Esophagus squamous epithelium (tissue), 5 donors: ENCODE measurements at regions not wholly inside any gene's neighbourhood (a gene's known extent, or its start where the extent isn't known, plus 50 kb on each side); places are given as distances from the start of the nearest gene placed in this dataset.

Source experiments
- DNase-seq: peaks from one replicate; lab custom pipeline; 2025; lab: John Stamatoyannopoulos, UW
- H3K27ac ChIP-seq, 4 donors: fragments of 200-600 bp; sonication (generic); one replicate each; pipeline ENCODE4 v1.5.1; 2016 to 2019; ENCODE audit warnings: mild to moderate bottlenecking in 1 of 4
- H3K27me3 ChIP-seq, 4 donors: fragments of 200-600 bp; sonication (generic); 1 replicate in 3 of 4; 2 replicates in 1 of 4; pipeline versions ENCODE4 v1.5.1 to v1.6.0; 2017 to 2021; ENCODE audit warnings: antibody characterized with exemption in 1 of 4
- H3K36me3 ChIP-seq, 3 donors: fragments of 200-600 bp; sonication (generic); one replicate each; pipeline ENCODE4 v1.5.1; 2016 to 2019
- H3K4me1 ChIP-seq, 3 donors: fragments of 200-600 bp; sonication (generic); one replicate each; pipeline ENCODE4 v1.5.1; 2017 to 2019
- H3K4me3 ChIP-seq, 4 donors: fragments of 200-600 bp; sonication (generic); 1 replicate in 3 of 4; 2 replicates in 1 of 4; pipeline ENCODE4 v1.5.1; 2016 to 2019; ENCODE audit warnings: mild to moderate bottlenecking in 2 of 4, moderate library complexity in 1 of 4
- H3K9me3 ChIP-seq, 3 donors: fragments of 200-600 bp; sonication (generic); one replicate each; pipeline ENCODE4 v1.5.1; 2016 to 2019
- POLR2A ChIP-seq, 4 donors: fragments of 450-650 bp; IDR thresholded peaks; one replicate each; pipeline ENCODE4 v1.6.1; 2017; ENCODE audit warnings: antibody characterized with exemption in 4 of 4, mild to moderate bottlenecking in 4 of 4, moderate library complexity in 3 of 4
- WGBS, 2 donors: methylation state at CpG; one replicate each; pipeline ENCODE4 v1.1.5; 2018; 5-methylcytosine and 5-hydroxymethylcytosine counted together
- intact Hi-C: fragments of 100-400 bp; cut with DNase I; formaldehyde crosslinking; loops from one replicate; pipeline ENCODE4 v1.15.0; 2022
- TF ChIP-seq, protein P1 (sequence below), 6 experiments: fragments of 450-650 bp in 4 of 6; fragments of 200-600 bp in 2 of 6; sonication (generic) in 2 of 6; IDR thresholded peaks; one replicate each; pipeline ENCODE4 v1.5.1; 2016 to 2019; ENCODE audit warnings: antibody characterized with exemption in 6 of 6, mild to moderate bottlenecking in 4 of 6, moderate library complexity in 4 of 6
- donor health status: DM: yes; HTN: yes; CAD: no.

DNA sequence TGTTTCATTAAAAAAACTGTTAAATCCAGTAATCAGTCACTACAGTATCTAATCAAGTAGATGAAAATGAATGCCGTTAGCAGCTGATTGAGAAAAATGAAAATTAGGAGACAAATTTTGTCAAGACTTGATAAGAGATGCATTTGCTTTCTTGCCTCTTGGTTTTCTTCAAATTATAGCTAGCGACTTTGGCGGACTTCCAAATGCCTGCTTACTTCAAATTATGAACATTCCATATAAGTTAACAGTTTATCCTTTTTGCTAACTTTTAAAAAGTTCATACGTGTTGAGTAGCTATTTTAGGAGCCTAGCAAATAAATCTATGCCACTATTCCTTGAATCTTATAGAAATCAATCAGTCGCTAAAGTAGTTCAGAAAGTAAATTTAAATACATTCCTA lies 58.8 kb downstream of the PPP4R3C start:
- WGBS, 2 donors, result 74 to 86% methylated on average over 5 of the region's 5 CpGs
- Histone ChIP-seq H3K27me3 (no peaks in the 10 kb centered on the region), H3K9me3 (no peaks in the 10 kb centered on the region), H3K36me3 (no peaks in the 10 kb centered on the region), H3K27ac (no peak overlapping the region), H3K4me3 (no peak overlapping the region), H3K4me1 (no peaks in the 10 kb centered on the region)
- no peak for DNase-seq
- TF ChIP-seq, protein P1, sequence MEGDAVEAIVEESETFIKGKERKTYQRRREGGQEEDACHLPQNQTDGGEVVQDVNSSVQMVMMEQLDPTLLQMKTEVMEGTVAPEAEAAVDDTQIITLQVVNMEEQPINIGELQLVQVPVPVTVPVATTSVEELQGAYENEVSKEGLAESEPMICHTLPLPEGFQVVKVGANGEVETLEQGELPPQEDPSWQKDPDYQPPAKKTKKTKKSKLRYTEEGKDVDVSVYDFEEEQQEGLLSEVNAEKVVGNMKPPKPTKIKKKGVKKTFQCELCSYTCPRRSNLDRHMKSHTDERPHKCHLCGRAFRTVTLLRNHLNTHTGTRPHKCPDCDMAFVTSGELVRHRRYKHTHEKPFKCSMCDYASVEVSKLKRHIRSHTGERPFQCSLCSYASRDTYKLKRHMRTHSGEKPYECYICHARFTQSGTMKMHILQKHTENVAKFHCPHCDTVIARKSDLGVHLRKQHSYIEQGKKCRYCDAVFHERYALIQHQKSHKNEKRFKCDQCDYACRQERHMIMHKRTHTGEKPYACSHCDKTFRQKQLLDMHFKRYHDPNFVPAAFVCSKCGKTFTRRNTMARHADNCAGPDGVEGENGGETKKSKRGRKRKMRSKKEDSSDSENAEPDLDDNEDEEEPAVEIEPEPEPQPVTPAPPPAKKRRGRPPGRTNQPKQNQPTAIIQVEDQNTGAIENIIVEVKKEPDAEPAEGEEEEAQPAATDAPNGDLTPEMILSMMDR (IDR thresholded peaks at IDR 0.05), result no peak
- TF ChIP-seq POLR2A (IDR thresholded peaks at IDR 0.05), result no peak
- intact Hi-C loops, result no loop called here

DNA sequence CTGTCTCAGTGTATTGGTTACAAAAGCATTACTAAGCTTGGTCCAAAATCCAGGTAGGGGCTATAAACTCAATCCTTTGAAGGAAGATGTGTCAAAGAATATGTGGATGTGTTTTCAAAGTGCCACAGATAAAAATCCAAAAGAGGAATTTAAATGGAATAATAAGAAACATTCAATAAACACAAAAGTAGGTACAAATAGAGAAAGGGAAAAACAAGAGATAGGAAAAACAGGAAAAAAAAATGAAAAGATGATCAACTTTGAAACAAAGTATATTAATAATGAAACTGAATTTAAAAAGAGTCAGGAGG lies 64.0 kb downstream of the PPP4R3C start:
- Histone ChIP-seq H3K9me3 (no peaks in the 10 kb centered on the region), H3K4me3 (no peak overlapping the region), H3K27ac (no peak overlapping the region), H3K4me1 (no peaks in the 10 kb centered on the region), H3K27me3 (no peaks in the 10 kb centered on the region), H3K36me3 (no peaks in the 10 kb centered on the region)
- DNase-seq, result no peak
- intact Hi-C loops, result no loop called here
- TF ChIP-seq, protein P1 (IDR thresholded peaks at IDR 0.05), result no peak

DNA sequence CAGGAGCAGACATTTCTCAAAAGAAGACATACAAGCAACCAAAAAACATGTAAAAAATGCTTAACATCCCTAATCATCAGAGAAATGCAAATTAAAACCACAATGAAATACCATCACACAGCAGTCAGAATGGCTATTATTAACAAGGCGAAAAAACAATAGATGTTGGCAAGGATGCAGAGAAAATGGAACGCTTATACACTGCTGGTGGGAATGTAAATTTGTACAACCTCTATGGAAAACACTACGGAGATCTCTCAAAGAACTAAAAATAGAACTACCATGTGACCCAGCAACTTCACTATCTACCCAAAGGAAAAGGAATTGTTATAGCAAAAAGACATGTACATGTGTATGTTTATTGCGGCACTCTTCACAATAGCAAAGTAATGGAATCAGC lies 71.5 kb downstream of the PPP4R3C start:
- H3K4me1 ChIP-seq, result no peaks in the 10 kb centered on the region
- H3K9me3 ChIP-seq, result no peaks in the 10 kb centered on the region
- H3K4me3 ChIP-seq, result no peak overlapping the region
- H3K27ac ChIP-seq, result no peak overlapping the region
- TF ChIP-seq POLR2A (IDR thresholded peaks at IDR 0.05), result no peak
- TF ChIP-seq, protein P1 (IDR thresholded peaks at IDR 0.05), result no peak
- no peaks in the 10 kb centered on the region for H3K27me3 ChIP-seq
- DNase-seq, result no peak
- 75 to 76% methylated on average over 4 of the region's 4 CpGs for WGBS, 2 donors
- no peaks in the 10 kb centered on the region for H3K36me3 ChIP-seq
- intact Hi-C loops, result no loop called here

DNA sequence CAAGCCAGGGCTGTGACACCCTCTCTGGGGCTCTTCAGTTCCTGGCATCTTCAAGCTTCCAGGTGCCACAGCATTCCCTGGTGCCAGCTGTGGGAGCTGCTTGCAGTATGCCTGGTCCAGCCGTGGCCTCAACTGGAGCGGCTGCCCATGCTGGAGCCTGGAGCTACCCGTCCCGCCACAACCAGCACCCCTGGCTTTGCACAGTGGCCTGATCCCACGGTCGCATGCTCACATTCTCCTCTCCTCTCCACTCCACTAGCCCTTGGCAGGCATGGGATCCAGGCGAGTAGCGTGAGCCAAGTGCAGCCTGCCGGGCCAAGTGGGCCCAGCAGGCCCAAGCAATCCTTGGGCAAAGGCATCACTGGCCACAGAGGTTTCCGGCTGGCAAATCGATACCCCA lies 81.7 kb downstream of the PPP4R3C start:
- 93% methylated on average over 2 to 6 of the region's 11 CpGs for WGBS, 2 donors
- H3K9me3 ChIP-seq, result no peaks in the 10 kb centered on the region
- H3K36me3 ChIP-seq, result no peaks in the 10 kb centered on the region
- no peak for DNase-seq
- H3K27me3 ChIP-seq, result no peaks in the 10 kb centered on the region
- no peak for TF ChIP-seq POLR2A (IDR thresholded peaks at IDR 0.05)
- TF ChIP-seq, protein P1 (IDR thresholded peaks at IDR 0.05), result no peak
- H3K4me1 ChIP-seq, result no peaks in the 10 kb centered on the region
- no peak overlapping the region for H3K27ac ChIP-seq
- intact Hi-C loops, result no loop called here
- no peak overlapping the region for H3K4me3 ChIP-seq

DNA sequence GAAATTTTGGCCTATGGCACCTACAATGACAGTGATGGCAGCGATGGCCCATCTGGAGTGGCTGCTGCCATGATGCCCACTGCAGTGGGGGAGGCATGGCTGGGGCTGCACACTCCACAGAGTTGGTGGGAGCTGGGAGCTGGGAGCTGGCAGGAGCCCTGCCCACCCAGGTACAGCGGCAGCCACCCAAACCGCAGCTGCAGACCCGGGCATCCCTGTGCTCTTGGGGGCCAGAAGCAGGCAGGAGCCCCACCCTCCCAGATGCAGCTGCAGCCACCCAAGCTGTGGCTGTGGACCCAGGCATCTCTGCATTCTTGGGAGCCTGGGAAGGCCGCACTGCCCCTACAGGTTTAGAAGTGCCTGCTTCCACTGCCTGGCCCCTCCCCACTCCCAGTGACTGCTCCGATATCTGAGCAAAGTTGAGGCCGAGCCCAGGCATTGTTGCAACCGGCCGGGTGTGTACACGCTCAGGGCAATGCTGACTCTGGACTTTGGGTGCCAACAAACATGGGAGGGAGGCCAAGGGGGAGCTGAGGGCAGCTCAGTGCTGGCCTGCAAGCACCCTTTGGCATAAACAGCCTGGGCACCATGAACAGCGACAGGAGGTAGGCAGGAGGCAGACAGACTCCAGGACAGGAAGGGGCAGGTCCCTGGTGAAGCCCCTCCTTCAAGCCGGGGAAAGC lies 82.8 kb downstream of the PPP4R3C start:
- Histone ChIP-seq H3K36me3 (no peaks in the 10 kb centered on the region), H3K4me1 (no peaks in the 10 kb centered on the region), H3K4me3 (no peak overlapping the region), H3K9me3 (no peaks in the 10 kb centered on the region), H3K27me3 (no peaks in the 10 kb centered on the region), H3K27ac (no peak overlapping the region)
- no peak for DNase-seq
- intact Hi-C loops, result no loop called here
- 72 to 100% methylated on average over 1 to 5 of the region's 12 CpGs for WGBS, 2 donors
- TF ChIP-seq, protein P1 (IDR thresholded peaks at IDR 0.05), result no peak
- TF ChIP-seq POLR2A (IDR thresholded peaks at IDR 0.05), result no peak
